Trophoblast cell (in vitro differentiated cells and primary cell): ENCODE measurements at regions not wholly inside any gene's neighbourhood (a gene's known extent, or its start where the extent isn't known, plus 50 kb on each side); places are given as distances from the start of the nearest gene placed in this dataset.
A peak's percentile ranks its signal among the peaks of the same experiment; 100 is the strongest.

Source experiments
- DNase-seq, 2 donors: peaks; one replicate each; pipeline ENCODE4 v3.0.0-alpha.2; 2016
- H2AFZ ChIP-seq: 2 replicates; pipeline ENCODE4 v1.6.1; 2013; ENCODE audit warnings: low read length, moderate library complexity, mild to moderate bottlenecking; ENCODE audit not compliant: insufficient read depth, poor library complexity
- H2AK5ac ChIP-seq: 2 replicates; pipeline ENCODE4 v1.6.1; 2013; ENCODE audit warnings: mild to moderate bottlenecking, low read length
- H2BK120ac ChIP-seq: 2 replicates; pipeline ENCODE4 v1.6.1; 2013; ENCODE audit warnings: low read length, mild to moderate bottlenecking, moderate library complexity; ENCODE audit not compliant: insufficient read depth, poor library complexity
- H2BK12ac ChIP-seq: 2 replicates; pipeline ENCODE4 v1.6.1; 2013; ENCODE audit warnings: mild to moderate bottlenecking, low read length, moderate library complexity
- H2BK5ac ChIP-seq: 2 replicates; pipeline ENCODE4 v1.6.1; 2013; ENCODE audit warnings: low read length, low read depth, moderate library complexity, mild to moderate bottlenecking; ENCODE audit not compliant: poor library complexity
- H3K14ac ChIP-seq: 2 replicates; pipeline ENCODE4 v1.6.1; 2013; ENCODE audit warnings: mild to moderate bottlenecking, low read length
- H3K18ac ChIP-seq: 2 replicates; pipeline ENCODE4 v1.6.1; 2013; ENCODE audit warnings: mild to moderate bottlenecking, low read length
- H3K23ac ChIP-seq: 2 replicates; pipeline ENCODE4 v1.6.1; 2013; ENCODE audit warnings: low read length
- H3K27ac ChIP-seq: 2 replicates; pipeline ENCODE4 v1.5.1; 2013; ENCODE audit warnings: low read depth, mild to moderate bottlenecking, inconsistent platforms, low read length, moderate library complexity
- H3K27me3 ChIP-seq: 2 replicates; pipeline ENCODE4 v1.6.1; 2013; ENCODE audit warnings: inconsistent platforms, mild to moderate bottlenecking, low read length, moderate library complexity; ENCODE audit not compliant: insufficient read depth
- H3K36me3 ChIP-seq, 2 experiments: 1 replicate in 1 of 2; 2 replicates in 1 of 2; pipeline ENCODE4 v1.6.1; 2013; ENCODE audit warnings: low read length in 2 of 2, mild to moderate bottlenecking in 2 of 2, moderate library complexity in 1 of 2; ENCODE audit not compliant: insufficient read depth in 2 of 2, control insufficient read depth in 1 of 2
- H3K4ac ChIP-seq: 2 replicates; pipeline ENCODE4 v1.6.1; 2013; ENCODE audit warnings: low read depth, mild to moderate bottlenecking, low read length, moderate library complexity
- H3K4me1 ChIP-seq, 2 experiments: 1 replicate in 1 of 2; 2 replicates in 1 of 2; pipeline ENCODE4 v1.6.1; 2013; ENCODE audit warnings: low read length in 2 of 2, mild to moderate bottlenecking in 2 of 2, moderate library complexity in 1 of 2; ENCODE audit not compliant: insufficient read depth in 2 of 2, control insufficient read depth in 1 of 2
- H3K4me2 ChIP-seq: 2 replicates; pipeline ENCODE4 v1.6.1; 2013; ENCODE audit warnings: inconsistent platforms, mild to moderate bottlenecking, low read length, moderate library complexity
- H3K4me3 ChIP-seq: 2 replicates; pipeline ENCODE4 v1.5.1; 2013; ENCODE audit warnings: mild to moderate bottlenecking, low read depth, low read length, inconsistent platforms
- H3K79me1 ChIP-seq: one replicate; pipeline ENCODE4 v1.6.1; 2013; ENCODE audit warnings: low read length
- H3K79me2 ChIP-seq: 2 replicates; pipeline ENCODE4 v1.6.1; 2013; ENCODE audit warnings: low read length, mild to moderate bottlenecking; ENCODE audit not compliant: control insufficient read depth, insufficient read depth, poor library complexity
- H3K9ac ChIP-seq: 2 replicates; pipeline ENCODE4 v1.6.1; 2013; ENCODE audit warnings: mild to moderate bottlenecking, low read length
- H3K9me3 ChIP-seq: 2 replicates; pipeline ENCODE4 v1.6.1; 2013; ENCODE audit warnings: low read depth, mild to moderate bottlenecking, control low read depth, inconsistent platforms, low read length; ENCODE audit not compliant: insufficient read depth
- H4K12ac ChIP-seq: 2 replicates; pipeline ENCODE4 v1.6.1; 2013; ENCODE audit warnings: low read depth, mild to moderate bottlenecking, low read length, moderate library complexity
- H4K8ac ChIP-seq: 2 replicates; pipeline ENCODE4 v1.6.1; 2013; ENCODE audit warnings: low read depth, mild to moderate bottlenecking, low read length, moderate library complexity
- H4K91ac ChIP-seq: one replicate; pipeline ENCODE4 v1.6.1; 2013; ENCODE audit warnings: low read depth, mild to moderate bottlenecking, low read length, moderate library complexity
- WGBS: extraction: QIAGEN DNeasy Blood & Tissue Kit; methylation state at CpG from one replicate; pipeline ENCODE4 v1.1.7; 2013; ENCODE audit warnings: missing lambda C conversion rate; ENCODE audit not compliant: insufficient read length, insufficient coverage; ENCODE audit errors: extremely low coverage; 5-methylcytosine and 5-hydroxymethylcytosine counted together

GRCh38 chr11:19526119-19526518 lies 186.5 kb upstream of the NAV2 start:
- Histone ChIP-seq H3K4me3 (no peak overlapping the region), H2BK5ac (peak overlapping the region; percentile 52), H4K91ac (peak overlapping the region; percentile 16), H2AFZ (peak overlapping the region; percentile 12), H3K27ac (peak overlapping the region; percentile 60), H3K27me3 (no peaks in the 10 kb centered on the region), H2AK5ac (no peak overlapping the region), H3K23ac (no peak overlapping the region), H3K79me1 (peaks cover 16% of the 10 kb centered on the region), H3K79me2 (no peaks in the 10 kb centered on the region), H3K14ac (peak overlapping the region; percentile 10), H3K9ac (no peak overlapping the region), H2BK120ac (peak overlapping the region; percentile 15), H3K4me1 (peaks cover 22 to 27% of the 10 kb centered on the region in 2 experiments), H3K9me3 (no peaks in the 10 kb centered on the region), H4K12ac (no peak overlapping the region), H3K36me3 (no peaks in the 10 kb centered on the region), H2BK12ac (no peak overlapping the region), H4K8ac (no peak overlapping the region), H3K4me2 (no peak overlapping the region), H3K18ac (no peak overlapping the region), H3K4ac (no peak overlapping the region)
- WGBS = no CpG with 5 or more reads among the region's 2 CpGs
- DNase-seq = peak in 1 of 2 donors; percentile 62

DNA sequence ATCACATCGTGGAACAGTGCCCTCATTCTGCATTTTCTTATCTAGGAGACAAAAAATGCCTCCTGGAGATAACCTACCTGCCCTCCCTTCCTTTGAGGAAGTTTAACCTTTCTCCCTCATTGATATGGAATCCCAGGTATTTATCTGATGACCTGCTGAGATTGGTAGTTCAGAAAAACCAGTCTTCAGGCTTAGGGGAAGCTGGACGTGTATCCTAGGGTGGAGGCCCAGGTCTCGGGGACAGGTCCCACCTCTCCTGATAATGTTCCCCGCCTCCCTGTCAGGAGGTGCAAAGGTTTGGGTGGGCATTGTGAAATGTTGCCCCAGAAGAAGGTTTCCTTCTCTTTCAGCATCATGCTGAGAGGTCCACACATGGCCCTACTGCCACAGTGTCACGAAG lies 186.9 kb upstream of the NAV2 start:
- no peaks in the 10 kb centered on the region for H3K27me3 ChIP-seq

GRCh38 chr11:19525276-19525675 lies 187.4 kb upstream of the NAV2 start:
- Histone ChIP-seq H4K91ac (peak overlapping the region; percentile 80), H3K27me3 (no peaks in the 10 kb centered on the region), H3K79me2 (no peaks in the 10 kb centered on the region), H2BK5ac (peak overlapping the region; percentile 44), H3K23ac (no peak overlapping the region), H4K8ac (peak overlapping the region; percentile 34), H3K27ac (no peak overlapping the region), H3K18ac (no peak overlapping the region), H3K79me1 (peaks cover 16% of the 10 kb centered on the region), H3K4me2 (peak overlapping the region; percentile 7), H2BK12ac (peak overlapping the region; percentile 81), H2BK120ac (peak overlapping the region; percentile 49), H3K14ac (peak overlapping the region; percentile 46), H3K4me3 (no peak overlapping the region), H3K4ac (no peak overlapping the region), H2AK5ac (no peak overlapping the region), H2AFZ (no peak overlapping the region), H3K9ac (no peak overlapping the region), H3K9me3 (no peaks in the 10 kb centered on the region), H3K4me1 (peaks cover 22 to 27% of the 10 kb centered on the region in 2 experiments), H3K36me3 (no peaks in the 10 kb centered on the region), H4K12ac (no peak overlapping the region)
- WGBS = no CpG with 5 or more reads among the region's 7 CpGs
- peak in 1 of 2 donors; percentile 16 for DNase-seq

More for the DNA sequence above, 186.9 kb upstream of the NAV2 start:
- Histone ChIP-seq H3K79me2 (no peaks in the 10 kb centered on the region), H3K14ac (peak overlapping the region; percentile 10), H3K4me1 (peaks cover 22 to 27% of the 10 kb centered on the region in 2 experiments), H4K12ac (no peak overlapping the region), H3K9me3 (no peaks in the 10 kb centered on the region), H4K91ac (peak overlapping the region; percentile 16), H3K4ac (no peak overlapping the region), H4K8ac (no peak overlapping the region), H2BK12ac (no peak overlapping the region), H2BK5ac (peak overlapping the region; percentile 52), H3K23ac (no peak overlapping the region), H2BK120ac (no peak overlapping the region), H3K4me2 (peak overlapping the region; percentile 7), H3K79me1 (peaks cover 16% of the 10 kb centered on the region), H3K18ac (no peak overlapping the region), H3K4me3 (no peak overlapping the region), H2AFZ (peak overlapping the region; percentile 12), H3K36me3 (no peaks in the 10 kb centered on the region), H3K27ac (peak overlapping the region; percentile 60), H2AK5ac (no peak overlapping the region), H3K9ac (no peak overlapping the region)
- DNase-seq = peak; percentile 63 to 92
- no CpG with 5 or more reads among the region's 5 CpGs for WGBS

GRCh38 chr11:19524171-19524671 lies 188.4 kb upstream of the NAV2 start:
- Histone ChIP-seq H3K36me3 (no peaks in the 10 kb centered on the region), H3K79me1 (peaks cover 16% of the 10 kb centered on the region), H4K12ac (no peak overlapping the region), H4K8ac (no peak overlapping the region), H2AK5ac (no peak overlapping the region), H3K4me2 (peak overlapping the region; percentile 3), H3K79me2 (no peaks in the 10 kb centered on the region), H2BK5ac (no peak overlapping the region), H3K9me3 (no peaks in the 10 kb centered on the region), H3K4me1 (peaks cover 22 to 27% of the 10 kb centered on the region in 2 experiments), H3K4me3 (no peak overlapping the region), H3K27ac (peak overlapping the region; percentile 29), H3K27me3 (no peaks in the 10 kb centered on the region), H3K14ac (no peak overlapping the region), H3K23ac (no peak overlapping the region), H2BK120ac (peak overlapping the region; percentile 79), H2AFZ (peak overlapping the region; percentile 19), H4K91ac (peak overlapping the region; percentile 40), H3K18ac (no peak overlapping the region), H2BK12ac (no peak overlapping the region), H3K4ac (no peak overlapping the region), H3K9ac (no peak overlapping the region)
- DNase-seq = peak; percentile 94 to 96
- no CpG with 5 or more reads among the region's 8 CpGs for WGBS
